Gastroesophageal sphincter (tissue), 3 donors: ENCODE measurements at regions not wholly inside any gene's neighbourhood (a gene's known extent, or its start where the extent isn't known, plus 50 kb on each side); places are given as distances from the start of the nearest gene placed in this dataset.

ENCODE experiments used
- CTCF ChIP-seq, 4 experiments: fragments of 200-600 bp in 2 of 4; fragments of 450-650 bp in 2 of 4; sonication (generic) in 1 of 4; IDR thresholded peaks; one replicate each; pipeline ENCODE4 v1.5.1; 2017 to 2019; ENCODE audit warnings: antibody characterized with exemption in 4 of 4, mild to moderate bottlenecking in 2 of 4, moderate library complexity in 2 of 4
- EP300 ChIP-seq: sonication (generic); formaldehyde crosslinking; IDR thresholded peaks from one replicate; pipeline ENCODE4 v1.6.1; 2017; ENCODE audit warnings: antibody characterized with exemption, mild to moderate bottlenecking
- POLR2AphosphoS5 ChIP-seq: sonication (generic); formaldehyde crosslinking; IDR thresholded peaks from one replicate; pipeline ENCODE4 v1.6.1; 2017; ENCODE audit warnings: antibody characterized with exemption

DNA sequence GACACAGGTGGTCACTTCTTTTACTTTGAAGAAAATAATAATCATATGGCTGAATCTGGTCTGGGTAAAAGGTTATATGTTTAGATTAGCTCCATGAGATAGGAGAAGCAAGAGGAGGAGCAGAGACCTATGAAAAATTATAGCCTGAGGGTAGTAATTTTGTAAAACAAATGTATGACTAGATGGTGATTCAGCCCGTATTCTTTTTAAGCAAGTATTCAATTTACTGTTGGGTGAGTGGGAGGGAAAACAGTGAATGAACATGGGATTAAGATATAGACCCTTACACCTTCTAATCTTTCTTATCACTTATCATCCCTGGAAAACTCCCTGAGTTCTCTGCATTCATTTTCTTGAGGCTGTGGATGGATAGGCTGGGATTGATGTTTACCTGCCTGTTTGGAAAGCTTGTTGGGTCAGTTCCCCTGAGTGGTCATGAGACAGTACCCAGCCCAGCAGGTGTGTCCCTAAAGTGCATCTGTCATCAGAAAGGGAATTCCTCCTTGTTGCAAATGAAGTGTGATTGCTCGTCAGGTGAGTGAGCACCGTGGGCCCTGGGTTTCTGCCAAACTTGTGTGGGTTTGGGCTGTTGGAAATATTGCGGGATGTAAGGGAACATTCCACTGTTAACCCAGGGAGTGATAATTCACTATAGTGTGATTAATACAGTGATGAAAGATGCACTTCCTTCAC, 101.2 kb upstream of the GDNF start:
- TF ChIP-seq EP300, result no peak
- no peak for TF ChIP-seq CTCF (IDR thresholded peaks at IDR 0.05)
- TF ChIP-seq POLR2AphosphoS5, result no peak
